Naive thymus-derived CD4-positive, alpha-beta T cell (primary cell): ENCODE measurements at regions not wholly inside any gene's neighbourhood (a gene's known extent, or its start where the extent isn't known, plus 50 kb on each side); places are given as distances from the start of the nearest gene placed in this dataset.
A peak's percentile ranks its signal among the peaks of the same experiment; 100 is the strongest.
"Not testable (repeated sequence)": the region's sequence is repeated elsewhere in the genome, so short reads cannot be mapped to it uniquely, and the experiment has no call there.

Experiments used
- ATAC-seq: fragments of 150-1000 bp; cut with Tn5 transposase; 2 replicates; pipeline ENCODE4 v1.10.0; 2021; ENCODE audit warnings: mild to moderate bottlenecking, moderate library complexity
- CTCF ChIA-PET: fragments of 350-600 bp; sonication (Branson Sonifier 250); formaldehyde crosslinking; loops from one replicate; lab custom pipeline; 2021; ENCODE audit warnings: antibody characterized with exemption; lab: Charles Lee
- POLR2A ChIA-PET: fragments of 350-600 bp; sonication (Branson Sonifier 250); formaldehyde crosslinking; loops from one replicate; lab custom pipeline; 2021; ENCODE audit warnings: antibody characterized with exemption, inconsistent platforms; lab: Charles Lee
- DNase-seq, 9 donors: peaks; one replicate each; pipeline versions ENCODE4 v3.0.0 to v3.0.0-alpha.2; 2020 to 2022; ENCODE audit warnings: mixed read lengths in 1 of 9
- H3K27ac ChIP-seq: one replicate; pipeline ENCODE4 v1.7.0; 2013; ENCODE audit warnings: mild to moderate bottlenecking, low read depth, low read length, moderate library complexity
- H3K27me3 ChIP-seq, 2 donors: one replicate each; pipeline ENCODE4 v1.7.0; 2013; ENCODE audit warnings: low read length in 2 of 2, mild to moderate bottlenecking in 2 of 2, moderate library complexity in 2 of 2; ENCODE audit not compliant: control insufficient read depth in 2 of 2, insufficient read depth in 2 of 2
- H3K36me3 ChIP-seq, 3 experiments: 1 replicate in 2 of 3; 2 replicates in 1 of 3; pipeline ENCODE4 v1.7.0; 2013; ENCODE audit warnings: low read length in 3 of 3, mild to moderate bottlenecking in 3 of 3, moderate library complexity in 1 of 3; ENCODE audit not compliant: insufficient read depth in 3 of 3, control insufficient read depth in 2 of 3
- H3K4me1 ChIP-seq, 2 donors: one replicate each; pipeline ENCODE4 v1.7.0; 2013; ENCODE audit warnings: low read length in 2 of 2, mild to moderate bottlenecking in 2 of 2, moderate library complexity in 1 of 2; ENCODE audit not compliant: control insufficient read depth in 2 of 2, insufficient read depth in 2 of 2
- H3K4me3 ChIP-seq: 2 replicates; pipeline ENCODE4 v1.7.0; 2013; ENCODE audit warnings: mild to moderate bottlenecking, low read length
- H3K9me3 ChIP-seq, 3 experiments: 1 replicate in 2 of 3; 2 replicates in 1 of 3; pipeline ENCODE4 v1.7.0; 2013; ENCODE audit warnings: low read length in 3 of 3; ENCODE audit not compliant: control insufficient read depth in 2 of 3
- H3K27ac Mint-ChIP-seq, 9 donors: one replicate each; pipeline ENCODE4 v1.8.0; 2020 to 2022; ENCODE audit warnings: mixed read lengths in 9 of 9, mild to moderate bottlenecking in 8 of 9, moderate library complexity in 5 of 9, inconsistent platforms in 2 of 9
- H3K27me3 Mint-ChIP-seq, 5 donors: one replicate each; pipeline ENCODE4 v1.8.0; 2021 to 2022; ENCODE audit warnings: mixed read lengths in 5 of 5, mild to moderate bottlenecking in 1 of 5
- H3K36me3 Mint-ChIP-seq, 5 donors: one replicate each; pipeline ENCODE4 v1.8.0; 2020 to 2022; ENCODE audit warnings: mixed read lengths in 5 of 5, mild to moderate bottlenecking in 3 of 5, inconsistent platforms in 1 of 5
- H3K4me1 Mint-ChIP-seq, 7 donors: one replicate each; pipeline ENCODE4 v1.8.0; 2020 to 2022; ENCODE audit warnings: mixed read lengths in 7 of 7, mild to moderate bottlenecking in 3 of 7, inconsistent platforms in 1 of 7
- H3K4me3 Mint-ChIP-seq, 10 donors: one replicate each; pipeline ENCODE4 v1.8.0; 2020 to 2022; ENCODE audit warnings: mild to moderate bottlenecking in 10 of 10, mixed read lengths in 10 of 10, moderate library complexity in 6 of 10, inconsistent platforms in 2 of 10
- H3K9me3 Mint-ChIP-seq, 11 donors: one replicate each; pipeline ENCODE4 v1.8.0; 2020 to 2022; ENCODE audit warnings: mixed read lengths in 11 of 11, mild to moderate bottlenecking in 4 of 11, inconsistent platforms in 1 of 11, moderate library complexity in 1 of 11
- intact Hi-C, 2 donors: fragments of 100-400 bp; cut with micrococcal nuclease; formaldehyde crosslinking; loops; one replicate each; pipeline ENCODE4 v1.15.1; 2023

- H3K27ac ChIP-seq: no peak overlapping the region
- ATAC-seq: no peak
These were observed 216.9 kb upstream of the ADRA1D start for GRCh38 chr20:4465855-4466545.

GRCh38 chr20:4465212-4465611 is 216.1 kb upstream of the ADRA1D start:
- no peaks in the 10 kb centered on the region for H3K4me1 ChIP-seq
- no peak for ATAC-seq
- Mint-ChIP-seq H3K4me1 (no peaks in the 10 kb centered on the region), H3K9me3 (peaks cover 0 to 4% (median 0%) of the 10 kb centered on the region in 11 donors), H3K27ac (no peak overlapping the region), H3K27me3 (peaks cover 8 to 25% (median 13%) of the 10 kb centered on the region in 5 donors), H3K4me3 (no peak overlapping the region), H3K36me3 (no peaks in the 10 kb centered on the region)
- intact Hi-C loops: no loop called here
- POLR2A ChIA-PET: no interaction called here
- H3K4me3 ChIP-seq: no peak overlapping the region
- no peaks in the 10 kb centered on the region for H3K9me3 ChIP-seq
- H3K27me3 ChIP-seq: no peaks in the 10 kb centered on the region
- no peak overlapping the region for H3K27ac ChIP-seq
- no peaks in the 10 kb centered on the region for H3K36me3 ChIP-seq
- no peak for DNase-seq
- CTCF ChIA-PET: no interaction called here

More at GRCh38 chr20:4465855-4466545, 216.9 kb upstream of the ADRA1D start:
- no peak overlapping the region for H3K4me3 Mint-ChIP-seq
- no peak overlapping the region for H3K27ac Mint-ChIP-seq
- Histone ChIP-seq H3K36me3 (no peaks in the 10 kb centered on the region), H3K9me3 (no peaks in the 10 kb centered on the region), H3K4me1 (no peaks in the 10 kb centered on the region), H3K4me3 (no peak overlapping the region), H3K27me3 (no peaks in the 10 kb centered on the region)
- no peak for DNase-seq
- intact Hi-C loops: no loop called here
- CTCF ChIA-PET: no interaction called here
- POLR2A ChIA-PET: no interaction called here
- no peaks in the 10 kb centered on the region for H3K36me3 Mint-ChIP-seq
- H3K9me3 Mint-ChIP-seq: peaks cover 0 to 4% (median 0%) of the 10 kb centered on the region in 11 donors
- H3K4me1 Mint-ChIP-seq: no peaks in the 10 kb centered on the region
- peaks cover 9 to 28% (median 17%) of the 10 kb centered on the region in 5 donors for H3K27me3 Mint-ChIP-seq

GRCh38 chr20:4462801-4463200 is 213.7 kb upstream of the ADRA1D start:
- H3K27me3 ChIP-seq, CTCF ChIA-PET, H3K36me3 ChIP-seq, H3K9me3 ChIP-seq, H3K4me1 Mint-ChIP-seq, H3K9me3 Mint-ChIP-seq, H3K4me3 Mint-ChIP-seq, H3K27ac Mint-ChIP-seq, H3K4me1 ChIP-seq, H3K27ac ChIP-seq, H3K36me3 Mint-ChIP-seq, DNase-seq, POLR2A ChIA-PET, intact Hi-C loops, H3K4me3 ChIP-seq: not testable (repeated sequence)
- peaks cover 4 to 22% (median 11%) of the 10 kb centered on the region in 5 donors for H3K27me3 Mint-ChIP-seq
- peak; percentile 38 for ATAC-seq

GRCh38 chr20:4459081-4459480 is 210.0 kb upstream of the ADRA1D start:
- no peak overlapping the region for H3K27ac Mint-ChIP-seq

GRCh38 chr20:4457566-4458543 is 208.8 kb upstream of the ADRA1D start:
- no peak overlapping the region for H3K27ac ChIP-seq
- no peak overlapping the region for H3K4me3 ChIP-seq
- POLR2A ChIA-PET: no interaction called here
- Mint-ChIP-seq H3K36me3 (peaks cover 0 to 6% (median 0%) of the 10 kb centered on the region in 5 donors), H3K9me3 (peaks cover 0 to 10% (median 4%) of the 10 kb centered on the region in 11 donors), H3K4me3 (no peak overlapping the region), H3K27me3 (peaks cover 4 to 22% (median 9%) of the 10 kb centered on the region in 5 donors), H3K27ac (no peak overlapping the region), H3K4me1 (no peaks in the 10 kb centered on the region)
- H3K4me1 ChIP-seq: no peaks in the 10 kb centered on the region
- CTCF ChIA-PET: no interaction called here
- no peak for ATAC-seq
- intact Hi-C loops: no loop called here
- DNase-seq: no peak
- no peaks in the 10 kb centered on the region for H3K36me3 ChIP-seq
- no peaks in the 10 kb centered on the region for H3K27me3 ChIP-seq
- no peaks in the 10 kb centered on the region for H3K9me3 ChIP-seq

More at GRCh38 chr20:4459081-4459480, 210.0 kb upstream of the ADRA1D start:
- no peak for DNase-seq
- H3K4me3 ChIP-seq: no peak overlapping the region
- ChIA-PET POLR2A (no interaction called here), CTCF (no interaction called here)
- H3K9me3 ChIP-seq: no peaks in the 10 kb centered on the region
- no peaks in the 10 kb centered on the region for H3K27me3 ChIP-seq
- ATAC-seq: no peak
- peaks cover 0 to 10% (median 4%) of the 10 kb centered on the region in 11 donors for H3K9me3 Mint-ChIP-seq
- H3K4me3 Mint-ChIP-seq: no peak overlapping the region
- H3K27ac ChIP-seq: no peak overlapping the region
- intact Hi-C loops: no loop called here
- no peaks in the 10 kb centered on the region for H3K4me1 Mint-ChIP-seq
- no peaks in the 10 kb centered on the region for H3K36me3 ChIP-seq
- peaks cover 0 to 24% (median 7%) of the 10 kb centered on the region in 5 donors for H3K27me3 Mint-ChIP-seq
- no peaks in the 10 kb centered on the region for H3K4me1 ChIP-seq
- H3K36me3 Mint-ChIP-seq: peaks cover 0 to 6% (median 0%) of the 10 kb centered on the region in 5 donors

GRCh38 chr20:4455996-4456395 is 206.9 kb upstream of the ADRA1D start:
- H3K9me3 Mint-ChIP-seq: peaks cover 0 to 10% (median 4%) of the 10 kb centered on the region in 11 donors
- ATAC-seq: no peak

More at GRCh38 chr20:4455996-4456395, 206.9 kb upstream of the ADRA1D start:
- POLR2A ChIA-PET: no interaction called here
- H3K36me3 Mint-ChIP-seq: peaks cover 0 to 6% (median 0%) of the 10 kb centered on the region in 5 donors
- H3K4me1 Mint-ChIP-seq: no peaks in the 10 kb centered on the region
- CTCF ChIA-PET: no interaction called here
- Histone ChIP-seq H3K4me1 (no peaks in the 10 kb centered on the region), H3K36me3 (no peaks in the 10 kb centered on the region), H3K27me3 (no peaks in the 10 kb centered on the region), H3K9me3 (no peaks in the 10 kb centered on the region), H3K27ac (no peak overlapping the region), H3K4me3 (no peak overlapping the region)
- H3K27me3 Mint-ChIP-seq: peaks cover 4 to 15% (median 13%) of the 10 kb centered on the region in 5 donors
- intact Hi-C loops: no loop called here
- H3K4me3 Mint-ChIP-seq: no peak overlapping the region
- DNase-seq: no peak
- no peak overlapping the region for H3K27ac Mint-ChIP-seq
